Neural crest cell (in vitro differentiated cells): ENCODE measurements at regions not wholly inside any gene's neighbourhood (a gene's known extent, or its start where the extent isn't known, plus 50 kb on each side); places are given as distances from the start of the nearest gene placed in this dataset.

Experiments used
- DNase-seq: peaks from one replicate; pipeline ENCODE4 v3.0.0; 2021; ENCODE audit warnings: low read depth, mixed read lengths, low spot score
- H3K27ac Mint-ChIP-seq: one replicate; pipeline ENCODE4 v1.8.0; 2021; ENCODE audit warnings: mild to moderate bottlenecking, mixed read lengths; ENCODE audit not compliant: unreplicated experiment
- H3K27me3 Mint-ChIP-seq: 2 replicates; pipeline ENCODE4 v1.8.0; 2021; ENCODE audit warnings: low read depth, mild to moderate bottlenecking, mixed read lengths
- H3K36me3 Mint-ChIP-seq: 2 replicates; pipeline ENCODE4 v1.8.0; 2021; ENCODE audit warnings: low read depth, mild to moderate bottlenecking, mixed read lengths
- H3K4me1 Mint-ChIP-seq: 2 replicates; pipeline ENCODE4 v1.8.0; 2021; ENCODE audit warnings: mixed read lengths
- H3K4me3 Mint-ChIP-seq: one replicate; pipeline ENCODE4 v1.8.0; 2021; ENCODE audit warnings: mild to moderate bottlenecking, mixed read lengths
- H3K9me3 Mint-ChIP-seq: 2 replicates; pipeline ENCODE4 v1.8.0; 2021; ENCODE audit warnings: mixed read lengths
- TF ChIP-seq, protein P1 (sequence below): fragments of 200-600 bp; sonication (generic); conservative IDR thresholded peaks from 2 replicates; pipeline ENCODE4 v1.5.0; 2021; ENCODE audit warnings: antibody characterized with exemption, mild to moderate bottlenecking

DNA sequence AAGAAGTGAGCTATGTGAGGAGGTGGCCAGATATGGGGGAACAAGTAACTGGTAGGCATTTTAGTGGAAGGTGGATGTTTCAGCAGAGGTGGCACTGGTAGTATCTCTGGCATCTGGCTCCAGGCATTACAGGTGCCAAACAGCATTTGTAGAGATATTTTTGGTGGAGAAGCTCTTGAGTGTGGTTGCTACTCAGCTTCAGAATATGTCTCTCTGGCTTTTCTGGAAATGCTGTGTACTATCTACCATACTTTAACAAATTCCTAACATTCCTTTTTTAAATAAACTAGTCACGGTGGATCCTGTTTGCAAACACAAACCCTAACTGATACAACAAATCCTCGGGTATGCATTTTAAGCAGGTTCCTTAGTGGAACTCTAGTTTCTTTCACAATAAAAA, 128.0 kb downstream of the BARX2 start:
- Mint-ChIP-seq H3K27ac (no peak overlapping the region), H3K4me1 (no peaks in the 10 kb centered on the region), H3K4me3 (no peak overlapping the region), H3K9me3 (peaks cover 2% of the 10 kb centered on the region), H3K36me3 (no peaks in the 10 kb centered on the region), H3K27me3 (peaks cover 26% of the 10 kb centered on the region)
- DNase-seq = no peak
- TF ChIP-seq, protein P1, sequence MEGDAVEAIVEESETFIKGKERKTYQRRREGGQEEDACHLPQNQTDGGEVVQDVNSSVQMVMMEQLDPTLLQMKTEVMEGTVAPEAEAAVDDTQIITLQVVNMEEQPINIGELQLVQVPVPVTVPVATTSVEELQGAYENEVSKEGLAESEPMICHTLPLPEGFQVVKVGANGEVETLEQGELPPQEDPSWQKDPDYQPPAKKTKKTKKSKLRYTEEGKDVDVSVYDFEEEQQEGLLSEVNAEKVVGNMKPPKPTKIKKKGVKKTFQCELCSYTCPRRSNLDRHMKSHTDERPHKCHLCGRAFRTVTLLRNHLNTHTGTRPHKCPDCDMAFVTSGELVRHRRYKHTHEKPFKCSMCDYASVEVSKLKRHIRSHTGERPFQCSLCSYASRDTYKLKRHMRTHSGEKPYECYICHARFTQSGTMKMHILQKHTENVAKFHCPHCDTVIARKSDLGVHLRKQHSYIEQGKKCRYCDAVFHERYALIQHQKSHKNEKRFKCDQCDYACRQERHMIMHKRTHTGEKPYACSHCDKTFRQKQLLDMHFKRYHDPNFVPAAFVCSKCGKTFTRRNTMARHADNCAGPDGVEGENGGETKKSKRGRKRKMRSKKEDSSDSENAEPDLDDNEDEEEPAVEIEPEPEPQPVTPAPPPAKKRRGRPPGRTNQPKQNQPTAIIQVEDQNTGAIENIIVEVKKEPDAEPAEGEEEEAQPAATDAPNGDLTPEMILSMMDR = no peak

DNA sequence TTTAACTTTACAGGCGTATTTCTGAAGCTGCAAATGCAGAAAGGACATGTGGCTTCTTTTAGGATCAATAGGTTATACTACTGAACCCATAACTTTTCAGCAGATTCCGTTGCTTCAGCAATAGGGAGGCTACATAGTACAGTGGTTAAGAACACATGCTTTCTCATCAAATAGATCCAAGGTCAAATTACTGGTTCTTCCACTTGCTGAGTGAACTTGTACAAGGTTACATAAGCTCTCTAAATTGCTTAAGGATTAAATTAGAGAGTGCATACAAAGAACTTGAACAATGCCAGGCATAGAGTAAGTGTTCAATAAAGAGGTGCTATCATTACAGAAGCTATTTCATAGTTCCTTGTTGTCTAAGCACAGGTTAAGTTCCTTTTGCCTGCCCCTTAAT, 129.6 kb downstream of the BARX2 start:
- TF ChIP-seq, protein P1 = no peak
- Mint-ChIP-seq H3K4me1 (no peaks in the 10 kb centered on the region), H3K4me3 (no peak overlapping the region), H3K9me3 (no peaks in the 10 kb centered on the region), H3K36me3 (no peaks in the 10 kb centered on the region), H3K27ac (no peak overlapping the region), H3K27me3 (peaks cover 26% of the 10 kb centered on the region)
- DNase-seq = no peak

DNA sequence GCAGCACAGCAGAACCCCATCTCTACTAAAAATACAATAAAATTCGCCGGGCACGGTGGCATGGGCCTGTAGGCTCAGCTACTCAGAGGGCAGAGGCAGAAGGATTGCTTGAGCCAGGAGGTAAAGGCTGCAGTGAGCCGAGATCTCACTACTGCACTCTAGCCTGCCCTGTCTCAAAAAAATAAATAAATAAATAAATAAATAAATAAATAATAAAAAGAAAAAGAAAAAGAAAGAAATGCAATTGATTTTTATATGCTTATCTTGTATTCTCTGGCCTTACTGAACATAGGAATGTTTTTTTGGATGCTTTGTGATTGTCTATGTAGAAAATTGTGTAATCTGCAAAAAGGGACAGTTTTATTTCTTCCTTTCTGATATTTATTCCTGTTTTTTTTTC, 132.5 kb downstream of the BARX2 start:
- peaks cover 3% of the 10 kb centered on the region for H3K9me3 Mint-ChIP-seq
- H3K27me3 Mint-ChIP-seq = peaks cover 23% of the 10 kb centered on the region
- no peaks in the 10 kb centered on the region for H3K36me3 Mint-ChIP-seq
- no peak overlapping the region for H3K27ac Mint-ChIP-seq
- H3K4me1 Mint-ChIP-seq = no peaks in the 10 kb centered on the region
- no peak overlapping the region for H3K4me3 Mint-ChIP-seq
- TF ChIP-seq, protein P1 = no peak
- DNase-seq = no peak

DNA sequence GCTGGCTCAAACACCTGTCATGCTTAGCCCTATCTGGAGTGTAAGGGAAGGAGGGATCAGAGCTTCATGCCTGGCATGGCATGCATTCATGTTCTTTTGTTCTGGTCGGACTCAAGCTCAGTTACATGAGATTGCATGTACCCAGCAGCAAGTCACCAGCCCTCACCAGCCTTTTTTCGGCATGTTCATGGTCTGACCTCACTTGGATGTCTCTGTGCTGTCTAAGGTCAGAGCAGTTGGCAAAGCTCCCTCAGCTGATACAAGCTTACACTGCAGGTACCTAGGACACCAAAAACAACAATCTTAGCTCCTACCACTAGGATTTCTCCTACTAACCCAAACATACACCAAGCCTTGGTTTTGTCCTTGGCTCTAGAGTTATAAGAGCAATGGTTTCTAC, 152.6 kb downstream of the BARX2 start:
- Mint-ChIP-seq H3K27me3 (peaks cover 11% of the 10 kb centered on the region), H3K27ac (no peak overlapping the region), H3K9me3 (no peaks in the 10 kb centered on the region), H3K4me3 (no peak overlapping the region), H3K4me1 (peaks cover 8% of the 10 kb centered on the region), H3K36me3 (no peaks in the 10 kb centered on the region)
- DNase-seq = no peak
- TF ChIP-seq, protein P1 = no peak

DNA sequence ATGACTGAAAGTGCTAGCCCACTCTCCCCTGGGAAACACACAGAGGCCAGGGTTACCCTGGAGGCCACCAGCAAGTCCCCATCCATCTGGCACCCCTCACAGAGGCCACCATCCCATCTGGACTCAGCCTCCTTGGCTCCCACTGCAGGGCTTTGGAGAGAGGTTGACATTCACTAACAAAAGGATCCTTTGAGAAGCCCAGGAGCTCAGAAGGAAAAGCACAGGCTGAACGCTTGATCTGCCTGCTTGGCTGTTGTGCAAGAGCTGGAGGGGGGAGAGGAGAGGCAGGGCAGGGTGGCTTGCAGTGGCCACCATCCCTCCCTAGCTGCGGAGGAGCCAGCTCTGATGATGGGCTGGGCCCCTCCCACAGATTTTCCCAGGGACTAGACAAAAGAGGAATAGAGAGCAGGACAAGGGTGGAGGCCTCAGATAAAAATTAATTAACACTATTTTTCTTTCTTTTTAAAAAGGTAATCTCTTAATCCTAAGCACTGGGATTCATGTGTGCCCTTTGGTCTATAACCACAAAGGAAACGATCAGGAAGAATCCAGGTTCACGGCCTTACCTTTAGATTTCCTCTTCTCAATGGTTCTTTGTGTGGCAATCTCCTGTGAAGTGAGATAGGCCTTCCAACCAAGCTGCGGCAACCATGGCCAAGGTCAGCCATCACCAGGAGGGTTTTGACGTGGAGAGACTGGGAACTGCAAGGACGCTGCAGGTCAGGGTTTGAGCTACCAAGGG, 154.7 kb downstream of the BARX2 start:
- peak; percentile 1 for DNase-seq
- H3K27me3 Mint-ChIP-seq = peaks cover 7% of the 10 kb centered on the region
- no peaks in the 10 kb centered on the region for H3K36me3 Mint-ChIP-seq
- H3K4me3 Mint-ChIP-seq = no peak overlapping the region
- H3K27ac Mint-ChIP-seq = no peak overlapping the region
- peaks cover 5% of the 10 kb centered on the region for H3K9me3 Mint-ChIP-seq
- peaks cover 8% of the 10 kb centered on the region for H3K4me1 Mint-ChIP-seq
- TF ChIP-seq, protein P1 = no peak
